NCI-H748 (cell line): ENCODE measurements at regions not wholly inside any gene's neighbourhood (a gene's known extent, or its start where the extent isn't known, plus 50 kb on each side); places are given as distances from the start of the nearest gene placed in this dataset.

Experiments used
- DNase-seq: peaks from one replicate; lab custom pipeline; 2025; ENCODE audit not compliant: unreplicated experiment; lab: John Stamatoyannopoulos, UW

DNA sequence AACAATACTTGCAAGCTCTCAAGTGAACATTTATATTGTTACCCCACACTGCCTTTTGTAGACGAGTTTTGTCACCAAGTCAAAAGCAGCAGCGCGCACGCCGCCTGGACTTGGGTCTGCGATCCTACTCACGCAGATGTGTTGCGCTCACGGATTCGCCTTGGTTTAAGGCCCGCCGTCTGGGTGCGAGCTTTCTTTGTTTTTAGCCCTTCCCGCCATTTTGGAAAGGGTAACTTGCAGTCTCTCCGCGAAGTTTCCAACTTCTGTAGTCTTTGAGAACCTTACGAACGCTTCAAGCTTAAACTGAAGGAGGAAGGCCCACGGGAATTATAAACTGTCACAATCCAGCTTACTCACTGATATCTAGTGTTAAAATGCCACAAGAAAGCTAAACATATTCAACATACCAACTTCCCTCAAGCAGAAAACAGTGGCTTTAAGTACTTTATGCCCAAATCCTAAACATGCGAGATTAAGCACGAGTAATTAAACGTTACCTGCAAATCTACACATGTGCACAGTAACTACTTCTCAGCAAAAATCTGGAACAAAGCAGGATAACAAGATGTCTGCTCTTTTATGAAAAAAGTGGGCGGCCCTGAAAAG, 80.4 kb upstream of the BTN3A2 start:
- peak; percentile 89 for DNase-seq

DNA sequence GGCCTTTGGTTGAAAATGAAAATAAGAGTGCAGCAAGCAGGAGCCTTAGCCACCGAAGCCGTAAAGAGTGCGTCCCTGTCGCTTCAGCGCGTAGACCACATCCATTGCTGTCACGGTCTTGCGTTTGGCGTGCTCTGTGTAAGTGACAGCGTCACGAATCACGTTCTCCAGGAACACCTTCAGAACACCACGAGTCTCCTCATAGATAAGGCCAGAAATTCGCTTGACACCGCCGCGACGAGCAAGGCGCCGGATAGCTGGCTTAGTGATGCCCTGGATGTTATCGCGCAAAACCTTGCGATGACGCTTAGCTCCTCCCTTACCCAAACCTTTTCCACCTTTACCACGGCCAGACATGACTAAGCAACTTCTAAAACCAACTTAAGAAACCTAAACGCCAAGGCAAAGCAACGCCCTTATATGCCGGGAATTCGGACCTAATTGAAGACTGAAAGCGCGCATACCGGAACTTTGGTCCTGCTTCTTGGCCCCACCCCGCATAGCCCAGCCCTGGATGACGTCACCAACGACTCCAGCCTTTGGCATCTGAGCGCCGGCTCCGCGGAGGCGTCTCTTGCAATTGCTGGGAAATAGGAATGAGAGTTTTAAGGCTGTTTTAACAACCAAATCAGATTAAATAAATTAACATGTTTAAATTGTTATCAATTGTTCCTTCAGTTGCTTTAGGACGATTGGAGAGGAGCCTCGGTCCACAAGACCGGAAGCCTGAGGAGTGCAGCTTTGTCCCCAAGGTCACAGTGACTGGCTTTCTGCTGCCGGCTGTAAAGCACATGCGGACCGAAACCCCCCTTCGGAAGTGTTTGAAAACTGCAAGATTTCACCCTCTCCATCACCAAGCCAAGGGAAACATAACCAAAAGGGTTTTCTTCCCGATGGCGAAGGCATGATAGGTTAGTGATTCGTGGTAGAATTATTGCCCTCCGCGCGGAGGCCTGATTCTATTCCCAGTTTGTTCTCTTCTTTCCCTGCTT, 79.6 kb upstream of the BTN3A2 start:
- peak; percentile 99 for DNase-seq

DNA sequence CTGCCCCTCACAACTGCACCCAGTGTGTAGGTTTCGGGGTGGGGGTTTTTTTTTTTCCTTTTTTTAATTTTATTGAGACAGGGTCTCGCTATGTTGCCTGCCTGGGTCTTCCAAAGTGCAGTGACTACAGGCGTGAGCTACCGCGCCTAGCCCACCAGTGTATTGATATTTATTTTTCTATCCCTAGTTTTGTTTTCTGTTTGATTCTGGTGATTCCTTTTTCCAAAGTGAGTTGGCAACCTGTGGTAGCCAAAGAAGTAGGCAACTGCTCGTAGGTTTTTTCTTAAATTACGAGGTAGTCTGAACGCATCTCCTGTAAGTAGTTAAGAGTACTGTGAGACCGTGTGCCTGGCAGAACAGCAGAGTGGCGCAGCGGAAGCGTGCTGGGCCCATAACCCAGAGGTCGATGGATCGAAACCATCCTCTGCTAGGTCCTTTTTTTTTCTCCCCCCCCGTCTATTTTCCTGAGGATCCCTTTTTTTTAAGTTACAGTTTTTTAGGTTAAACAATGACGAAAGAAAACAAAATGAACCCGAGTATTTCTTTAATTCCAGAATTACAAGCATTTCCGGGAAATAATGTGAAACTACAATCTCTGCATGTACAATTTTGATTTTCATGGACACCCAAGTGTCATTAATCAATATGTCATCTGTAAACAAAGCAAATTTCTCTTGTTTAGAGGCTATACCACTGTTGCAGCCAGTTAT, 78.7 kb upstream of the BTN3A2 start:
- peak; percentile 75 for DNase-seq

DNA sequence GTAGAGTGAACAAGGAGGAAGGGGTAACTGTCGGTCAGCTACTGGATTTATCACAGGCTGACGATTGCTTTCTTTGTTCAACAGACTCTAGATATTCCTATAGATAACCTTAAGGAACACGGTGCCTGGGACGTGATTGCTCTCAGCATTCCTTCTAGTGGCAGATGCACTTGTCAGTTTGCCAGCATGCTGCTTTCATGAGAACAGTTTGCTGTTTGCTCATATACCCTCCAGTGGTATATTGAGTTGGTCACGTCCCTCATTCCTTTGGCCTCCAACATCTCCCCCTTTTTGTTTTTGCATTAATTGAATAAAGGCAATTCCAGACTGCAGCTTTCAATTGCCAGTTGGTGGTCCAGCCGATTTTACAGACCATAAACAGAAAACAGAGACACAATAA, 76.8 kb upstream of the BTN3A2 start:
- no peak for DNase-seq

DNA sequence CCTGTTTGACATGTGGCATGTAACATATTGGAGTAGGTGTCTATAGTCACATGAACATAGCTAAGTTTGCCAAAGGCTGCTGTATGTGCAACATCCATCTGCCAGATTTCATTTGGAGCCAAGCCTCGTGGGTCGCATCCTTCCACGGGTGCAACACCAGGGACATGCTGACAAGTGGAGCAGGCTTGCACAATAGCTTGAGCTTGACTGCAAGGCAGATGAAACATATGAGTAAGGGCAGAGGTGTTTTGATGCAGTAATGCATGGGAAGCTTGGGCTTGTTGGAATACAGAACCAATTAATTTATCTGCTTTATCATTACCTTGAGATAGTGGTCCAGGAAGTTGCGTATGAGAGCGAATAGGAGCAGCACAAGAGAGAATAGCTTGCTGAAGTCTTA, 74.1 kb upstream of the BTN3A2 start:
- no peak for DNase-seq

DNA sequence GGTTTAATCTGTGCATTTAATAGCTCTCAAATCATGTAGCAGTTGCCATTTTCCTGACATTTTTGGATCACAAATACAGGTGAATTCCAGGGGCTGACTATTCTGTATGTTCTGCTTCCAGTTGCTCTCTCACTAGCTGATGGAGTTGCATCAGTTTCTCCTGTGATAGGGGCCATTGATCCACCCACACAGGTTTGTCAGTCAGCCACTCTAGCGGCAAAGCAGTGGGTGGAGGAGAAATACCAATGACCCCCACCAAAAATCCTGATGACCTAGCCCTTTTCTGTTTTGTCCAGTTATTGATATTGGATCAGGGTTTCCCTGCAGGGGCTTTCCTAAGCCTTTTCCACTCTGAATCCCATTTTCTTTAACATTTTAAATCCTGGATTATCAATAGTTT, 72.3 kb upstream of the BTN3A2 start:
- no peak for DNase-seq

DNA sequence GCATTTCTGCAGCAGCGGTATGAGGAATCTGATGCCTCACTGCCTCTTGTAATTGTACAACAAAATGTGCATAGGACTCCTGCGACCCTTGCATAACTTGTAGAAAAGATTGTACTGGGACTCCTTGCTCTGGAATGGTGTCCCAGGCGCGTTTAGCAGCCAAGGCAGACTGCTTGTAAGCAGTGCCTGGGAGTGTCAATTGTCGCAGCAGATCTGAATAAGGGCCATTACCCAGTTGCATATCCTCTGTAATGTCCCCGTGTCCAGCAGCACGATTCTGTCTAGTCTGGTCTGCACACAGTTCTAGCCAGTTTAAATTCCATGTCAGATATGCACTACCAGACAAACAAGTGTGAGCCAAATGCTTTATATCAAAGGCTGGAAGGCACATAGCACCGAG, 70.7 kb upstream of the BTN3A2 start:
- DNase-seq = no peak

DNA sequence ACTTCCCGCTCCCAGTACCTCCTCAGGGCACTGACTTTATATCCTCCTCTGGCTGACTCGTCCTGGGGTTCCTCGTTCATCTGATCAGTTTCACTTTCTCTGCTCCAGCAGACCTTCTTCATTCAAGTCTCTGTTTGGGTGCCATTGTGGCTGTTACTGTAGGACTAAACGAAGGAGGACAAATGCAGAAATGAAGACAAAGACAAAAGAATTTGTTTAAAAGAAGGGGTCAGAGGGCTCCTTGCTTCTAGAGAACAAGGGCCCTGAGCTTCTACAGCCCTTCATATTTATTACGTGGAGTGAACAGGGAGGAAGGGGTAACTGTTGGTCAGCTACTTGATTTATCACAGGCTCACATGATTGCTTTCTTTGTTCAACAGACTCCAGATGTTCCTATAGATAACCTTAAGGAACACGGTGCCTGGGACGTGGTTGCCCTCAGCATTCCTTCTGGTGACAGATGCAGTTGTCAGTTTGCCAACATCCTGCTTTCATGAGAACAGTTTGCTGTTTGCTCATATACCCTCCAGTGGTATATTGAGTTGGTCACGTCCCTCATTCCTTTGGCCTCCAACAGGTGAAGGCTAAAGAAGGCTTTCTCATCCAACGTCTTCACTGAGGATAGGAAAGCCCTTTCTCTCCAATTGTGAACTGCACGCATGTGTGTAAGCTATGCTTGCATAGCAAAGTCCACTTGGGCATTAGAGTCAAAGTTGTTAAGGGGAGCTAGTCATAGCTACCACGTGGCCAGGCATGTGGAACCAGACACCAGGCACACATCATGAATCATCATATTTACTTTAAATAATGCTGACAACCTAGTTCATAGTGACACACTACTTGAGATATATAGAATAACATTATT, 69.1 kb upstream of the BTN3A2 start:
- DNase-seq = no peak

DNA sequence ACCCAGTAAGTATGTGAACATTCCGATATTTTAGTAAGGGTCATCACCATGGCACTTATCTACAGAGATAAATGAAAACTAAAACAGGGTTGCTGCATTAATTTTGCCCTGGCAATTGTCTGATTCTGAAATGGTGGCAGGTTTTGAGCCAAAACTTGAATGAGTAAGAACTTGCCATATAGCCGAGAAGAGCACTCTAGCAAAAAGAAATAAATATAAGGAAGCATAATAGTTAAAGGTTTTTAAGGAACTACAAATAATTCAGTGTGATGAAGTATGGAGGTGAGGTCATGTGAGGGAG, 68.5 kb upstream of the BTN3A2 start:
- DNase-seq = no peak

DNA sequence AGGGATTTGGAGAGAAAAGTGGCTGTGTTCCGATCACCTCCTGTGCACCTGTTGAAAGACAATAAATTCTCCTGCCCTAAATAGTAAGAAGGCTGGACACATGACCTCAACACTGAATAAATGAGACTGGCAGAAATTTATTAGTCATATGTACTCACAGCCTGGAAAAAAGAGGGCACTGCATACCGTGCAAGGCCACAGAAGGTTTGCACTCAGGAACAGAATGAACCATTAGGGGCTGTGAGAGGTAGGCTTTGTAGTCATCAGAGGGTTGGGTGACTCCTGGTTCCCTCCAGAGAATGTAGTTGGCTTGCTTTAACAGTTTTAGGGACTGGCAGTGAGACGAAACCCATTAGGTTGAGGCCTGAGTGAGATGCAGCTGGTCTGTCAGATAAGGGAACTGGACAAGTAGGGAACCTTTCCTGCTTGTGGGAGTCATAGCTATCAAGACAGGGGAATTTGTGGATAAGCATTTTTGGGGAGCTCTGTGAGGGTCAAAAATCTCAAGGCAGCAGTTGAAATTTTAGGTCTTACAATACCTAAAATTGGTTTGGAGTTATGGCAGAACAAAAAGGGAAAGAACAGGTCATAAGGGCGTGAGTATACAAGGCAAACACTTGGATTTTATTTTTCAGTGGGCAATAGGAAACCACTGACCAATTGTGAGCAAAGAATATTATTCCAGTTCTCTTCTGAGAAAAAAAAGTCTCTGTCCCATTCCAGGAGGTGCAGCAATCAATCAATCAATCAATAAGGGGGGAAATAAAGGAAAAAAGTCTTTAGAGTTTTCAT, 67.9 kb upstream of the BTN3A2 start:
- no peak for DNase-seq

DNA sequence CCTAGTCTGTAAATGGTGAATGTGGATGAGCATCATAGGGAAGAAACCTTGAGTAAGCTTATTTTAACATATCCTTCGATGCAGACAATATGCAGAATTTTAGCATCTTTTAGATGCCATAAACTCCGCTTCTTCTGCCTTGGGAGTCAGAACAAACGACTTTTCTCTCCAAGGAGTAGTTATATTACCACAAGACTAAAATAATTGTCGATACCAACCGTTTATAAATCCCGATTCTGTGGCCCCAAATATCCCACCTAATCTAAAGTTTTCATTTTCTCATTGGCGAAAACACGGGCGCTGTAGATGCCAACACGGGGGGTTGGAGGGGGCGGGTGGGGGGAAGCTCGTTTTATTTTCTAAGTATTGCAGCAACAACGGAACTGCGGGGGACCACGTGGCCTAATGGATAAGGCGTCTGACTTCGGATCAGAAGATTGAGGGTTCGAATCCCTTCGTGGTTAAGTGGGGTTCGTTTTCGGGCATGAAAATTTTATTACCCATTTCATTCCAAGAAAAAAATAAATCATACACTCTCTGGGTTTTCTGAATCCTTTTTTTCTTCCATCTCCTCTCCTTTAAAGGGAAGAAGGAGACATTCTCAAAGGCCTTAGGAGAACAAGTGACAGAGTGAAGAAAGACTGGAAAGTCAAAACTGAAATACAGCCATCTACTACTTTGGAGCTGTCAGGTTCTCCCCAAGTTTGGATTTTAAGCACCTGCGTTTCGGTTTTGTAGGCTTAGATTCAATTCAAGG, 65.5 kb upstream of the BTN3A2 start:
- DNase-seq = no peak

DNA sequence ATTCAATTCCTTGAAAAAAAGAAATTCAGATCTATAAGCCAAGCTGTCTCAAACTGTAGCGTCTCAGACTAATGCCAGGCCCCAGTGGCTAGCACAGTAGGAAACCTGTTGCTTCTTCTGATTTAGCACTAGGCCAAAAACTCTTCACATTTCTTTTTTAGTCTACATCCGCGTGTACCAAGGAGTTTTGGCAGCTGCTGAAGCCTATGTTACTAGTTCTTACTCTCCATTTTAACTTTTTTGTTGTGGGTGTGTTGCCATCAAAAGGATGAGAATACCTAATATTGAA, 65.0 kb upstream of the BTN3A2 start:
- no peak for DNase-seq

DNA sequence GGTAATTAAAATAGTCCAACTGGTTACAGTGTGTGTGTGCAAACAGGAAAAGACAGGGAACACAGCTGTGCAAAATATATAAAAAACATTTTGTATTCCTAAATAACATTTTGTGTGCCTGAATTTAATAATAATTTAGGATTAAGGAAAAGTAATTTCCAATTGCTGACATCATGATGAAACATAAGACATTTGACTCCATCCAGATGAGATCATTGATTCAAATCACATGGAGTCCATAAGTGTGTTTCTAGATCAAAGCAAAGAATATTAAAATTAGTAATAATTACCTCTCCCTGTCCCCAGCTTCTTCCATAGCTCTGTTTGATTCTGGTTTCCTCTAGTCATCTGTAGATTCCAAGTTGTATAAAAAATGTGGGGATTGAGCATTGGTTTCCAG, 64.6 kb upstream of the BTN3A2 start:
- DNase-seq = no peak

DNA sequence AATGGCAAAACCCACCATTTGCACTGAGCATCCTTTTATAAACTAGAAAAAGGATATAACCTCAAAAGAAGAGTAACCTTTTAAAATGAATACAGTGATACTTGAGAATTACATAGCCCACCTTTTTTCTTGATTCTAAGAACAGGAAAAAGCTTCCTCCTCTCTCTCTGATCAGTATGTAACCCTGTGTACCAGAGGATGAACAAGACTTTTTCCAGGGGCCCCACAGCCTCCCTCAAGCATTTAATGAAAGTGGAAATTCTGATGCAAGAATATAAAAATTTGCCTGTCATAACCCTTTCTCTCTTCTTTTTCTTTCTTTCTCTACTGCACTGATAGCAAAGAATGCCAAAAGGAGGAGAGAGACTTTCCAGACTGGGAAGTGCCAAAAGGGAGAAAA, 64.2 kb upstream of the BTN3A2 start:
- no peak for DNase-seq

DNA sequence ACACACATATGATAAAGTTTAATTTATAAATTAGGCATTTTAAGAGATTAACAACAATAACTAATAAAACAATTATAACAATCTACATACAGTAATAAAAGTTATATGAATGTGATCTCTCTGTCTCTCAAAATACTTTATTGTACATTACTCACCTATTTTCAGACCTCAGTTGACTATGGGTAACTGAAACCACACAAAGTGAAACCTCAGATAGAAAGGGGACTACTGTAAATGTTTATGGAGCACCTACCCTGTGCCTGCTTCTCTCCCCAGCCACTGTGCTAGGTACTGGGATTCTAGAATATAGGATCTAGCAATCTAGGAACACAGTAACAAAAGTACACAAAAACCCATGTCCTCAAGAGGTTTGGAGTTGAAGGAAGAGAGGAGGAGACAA, 63.4 kb upstream of the BTN3A2 start:
- DNase-seq = no peak

DNA sequence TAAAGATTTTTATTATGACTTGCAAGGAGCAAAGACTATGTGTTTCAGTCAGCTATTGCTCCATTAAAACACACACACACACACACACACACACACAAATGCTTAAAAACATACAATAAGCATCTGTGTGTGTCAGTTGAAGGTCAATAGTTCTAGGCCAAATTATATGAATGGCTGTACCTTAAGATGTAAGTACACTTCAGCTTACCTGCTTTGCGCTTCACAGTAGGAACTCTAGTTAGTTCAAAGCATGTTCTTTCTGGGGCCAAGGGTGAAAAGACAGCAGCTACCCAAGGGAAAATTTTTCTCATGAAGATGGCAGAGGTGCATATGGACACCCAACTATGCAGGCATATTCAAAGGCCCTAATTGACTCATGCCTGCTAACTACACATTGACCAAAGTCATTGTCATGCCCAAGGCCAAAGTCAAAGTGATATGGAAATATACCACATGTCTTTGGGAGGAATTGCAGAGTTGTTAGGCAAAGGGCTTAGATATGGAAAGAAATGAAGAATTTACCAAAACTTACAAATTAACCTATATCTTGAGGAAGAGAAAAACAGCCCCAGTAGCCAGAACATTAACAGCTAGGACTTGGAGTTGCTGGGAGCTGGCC, 61.9 kb upstream of the BTN3A2 start:
- no peak for DNase-seq

DNA sequence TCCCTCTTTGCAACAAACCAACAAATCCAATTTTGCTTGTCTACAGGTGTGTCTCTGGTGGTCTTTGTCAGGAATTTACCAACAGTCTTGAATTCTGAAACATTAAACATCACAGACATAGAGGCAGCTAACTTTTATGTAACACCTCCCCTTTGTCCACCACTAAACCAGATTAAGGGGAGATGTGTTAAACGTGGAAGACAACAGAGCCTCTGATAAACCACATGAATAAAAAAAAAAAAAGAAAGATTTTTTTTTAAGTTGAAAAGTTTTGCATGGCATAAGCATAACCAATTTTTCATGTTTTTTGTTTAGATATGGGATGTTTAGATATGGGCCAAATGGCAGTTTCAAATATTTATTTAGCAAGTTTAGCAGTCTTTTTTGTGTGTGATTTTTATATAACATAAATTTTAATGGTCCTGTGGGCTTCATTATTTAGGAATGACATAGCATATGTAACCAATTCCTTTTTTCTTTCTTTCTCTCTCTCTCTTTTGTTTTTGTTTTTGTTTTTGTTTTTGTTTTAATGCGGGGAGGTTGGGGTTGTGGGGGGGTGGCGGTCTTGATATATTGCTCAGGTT, 60.7 kb upstream of the BTN3A2 start:
- no peak for DNase-seq

DNA sequence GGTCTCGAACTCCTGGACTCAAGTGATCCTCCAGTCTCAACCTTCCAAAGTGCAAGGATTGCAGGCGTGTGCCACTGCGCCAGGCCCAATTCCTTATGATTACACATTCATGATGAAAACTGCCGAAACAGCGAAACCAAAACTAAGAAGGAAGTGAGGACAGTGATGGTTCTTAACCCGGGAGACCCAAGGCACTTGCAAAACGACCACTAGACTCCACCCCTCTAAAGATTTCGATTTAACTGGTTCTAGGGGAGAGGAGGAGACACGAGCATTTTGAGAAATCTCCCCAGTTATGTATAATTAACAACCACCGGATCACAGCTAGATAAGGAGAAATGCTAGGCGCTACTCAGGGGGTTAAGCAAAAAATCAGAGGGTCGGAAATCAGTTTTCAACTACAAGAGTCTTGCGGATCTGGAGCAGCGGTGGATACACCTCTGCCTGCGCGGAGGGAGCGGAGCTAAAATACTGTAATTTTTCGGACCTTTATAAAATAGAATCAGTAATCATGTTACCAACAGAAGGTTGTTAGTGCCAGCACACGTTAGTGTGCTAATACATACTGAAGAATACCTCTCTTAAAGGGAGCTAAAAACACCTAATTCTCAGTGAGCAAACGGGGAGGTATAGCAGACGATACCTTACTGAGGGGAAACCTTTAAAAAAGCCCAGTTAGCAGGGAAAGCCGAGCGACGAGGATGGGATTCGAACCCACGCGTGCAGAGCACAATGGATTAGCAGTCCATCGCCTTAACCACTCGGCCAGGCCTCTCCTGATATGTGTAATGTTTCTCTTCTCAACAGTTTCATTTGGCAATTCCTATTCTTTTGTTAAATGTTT, 60.0 kb upstream of the BTN3A2 start:
- peak; percentile 82 for DNase-seq
